Mononuclear cell (primary cell): ENCODE measurements at regions not wholly inside any gene's neighbourhood (a gene's known extent, or its start where the extent isn't known, plus 50 kb on each side); places are given as distances from the start of the nearest gene placed in this dataset.
"Not testable (repeated sequence)": the region's sequence is repeated elsewhere in the genome, so short reads cannot be mapped to it uniquely, and the experiment has no call there.

Experiments
- H3K27me3 ChIP-seq: 2 replicates; pipeline ENCODE4 v1.6.0; 2011; ENCODE audit warnings: low read length, control low read depth; ENCODE audit not compliant: insufficient read depth
- H3K4me1 ChIP-seq: 2 replicates; pipeline ENCODE4 v1.5.1; 2011; ENCODE audit warnings: mild to moderate bottlenecking, low read length, control low read depth; ENCODE audit not compliant: insufficient read depth
- H3K4me3 ChIP-seq: 2 replicates; pipeline ENCODE4 v1.5.1; 2011; ENCODE audit warnings: mild to moderate bottlenecking, low read length, moderate library complexity
- H3K9me3 ChIP-seq: 2 replicates; pipeline ENCODE4 v1.5.1; 2011; ENCODE audit warnings: low read depth, mild to moderate bottlenecking, control low read depth, low read length

- H3K27me3 ChIP-seq: no peaks in the 10 kb centered on the region
- H3K4me3 ChIP-seq: no peak overlapping the region
- no peaks in the 10 kb centered on the region for H3K9me3 ChIP-seq
- no peaks in the 10 kb centered on the region for H3K4me1 ChIP-seq
Measured at GRCh38 chr16:86074651-86075487, 175.9 kb downstream of the IRF8 start.

DNA sequence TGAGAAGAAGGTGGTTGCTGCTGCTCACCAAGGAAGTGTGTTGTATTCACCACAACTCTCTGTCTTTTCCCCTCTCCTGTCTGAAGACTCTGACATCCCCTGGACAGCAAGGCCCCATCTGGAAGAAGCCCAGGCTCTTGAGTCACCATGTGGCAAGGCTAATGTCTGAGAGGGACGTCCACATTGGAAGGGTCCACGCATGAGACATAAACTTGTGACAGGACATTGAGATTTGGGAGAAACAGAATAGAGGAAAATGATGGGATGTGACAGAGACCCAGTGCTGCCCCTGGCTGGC, 176.5 kb downstream of the IRF8 start:
- no peaks in the 10 kb centered on the region for H3K4me1 ChIP-seq
- no peaks in the 10 kb centered on the region for H3K9me3 ChIP-seq
- no peak overlapping the region for H3K4me3 ChIP-seq
- H3K27me3 ChIP-seq: no peaks in the 10 kb centered on the region

GRCh38 chr16:86075839-86076440, 177.0 kb downstream of the IRF8 start:
- Histone ChIP-seq H3K4me1 (no peaks in the 10 kb centered on the region), H3K27me3 (no peaks in the 10 kb centered on the region), H3K4me3 (no peak overlapping the region), H3K9me3 (no peaks in the 10 kb centered on the region)

- H3K4me1 ChIP-seq: no peaks in the 10 kb centered on the region
- H3K4me3 ChIP-seq: no peak overlapping the region
- no peaks in the 10 kb centered on the region for H3K9me3 ChIP-seq
- H3K27me3 ChIP-seq: no peaks in the 10 kb centered on the region
Measured at GRCh38 chr16:86076606-86077005, 177.6 kb downstream of the IRF8 start.

GRCh38 chr16:86077243-86077940, 178.4 kb downstream of the IRF8 start:
- no peaks in the 10 kb centered on the region for H3K4me1 ChIP-seq
- no peaks in the 10 kb centered on the region for H3K9me3 ChIP-seq
- H3K4me3 ChIP-seq: no peak overlapping the region
- no peaks in the 10 kb centered on the region for H3K27me3 ChIP-seq

GRCh38 chr16:86078121-86078600, 179.2 kb downstream of the IRF8 start:
- H3K4me1 ChIP-seq: no peaks in the 10 kb centered on the region
- H3K4me3 ChIP-seq: no peak overlapping the region
- no peaks in the 10 kb centered on the region for H3K27me3 ChIP-seq
- H3K9me3 ChIP-seq: no peaks in the 10 kb centered on the region

DNA sequence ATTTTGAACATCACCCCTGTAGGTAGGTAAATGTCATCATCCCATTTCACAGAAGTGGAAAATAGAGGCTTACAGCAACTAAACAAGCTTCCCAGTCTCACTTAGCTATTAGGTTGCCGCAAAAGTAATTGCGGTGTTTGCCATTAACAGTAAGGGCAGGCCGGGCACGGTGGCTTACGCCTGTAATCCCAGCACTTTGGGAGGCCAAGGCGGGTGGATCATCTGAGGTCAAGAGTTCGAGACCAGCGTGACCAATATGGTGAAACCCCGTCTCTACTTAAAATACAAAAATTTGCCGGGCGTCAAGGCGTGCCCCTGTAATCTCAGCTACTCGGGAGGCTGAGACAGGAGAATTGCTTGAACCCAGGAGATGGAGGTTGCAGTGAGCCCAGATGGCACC, 179.7 kb downstream of the IRF8 start:
- not testable (repeated sequence) for H3K4me1 ChIP-seq, H3K27me3 ChIP-seq, H3K9me3 ChIP-seq, H3K4me3 ChIP-seq

DNA sequence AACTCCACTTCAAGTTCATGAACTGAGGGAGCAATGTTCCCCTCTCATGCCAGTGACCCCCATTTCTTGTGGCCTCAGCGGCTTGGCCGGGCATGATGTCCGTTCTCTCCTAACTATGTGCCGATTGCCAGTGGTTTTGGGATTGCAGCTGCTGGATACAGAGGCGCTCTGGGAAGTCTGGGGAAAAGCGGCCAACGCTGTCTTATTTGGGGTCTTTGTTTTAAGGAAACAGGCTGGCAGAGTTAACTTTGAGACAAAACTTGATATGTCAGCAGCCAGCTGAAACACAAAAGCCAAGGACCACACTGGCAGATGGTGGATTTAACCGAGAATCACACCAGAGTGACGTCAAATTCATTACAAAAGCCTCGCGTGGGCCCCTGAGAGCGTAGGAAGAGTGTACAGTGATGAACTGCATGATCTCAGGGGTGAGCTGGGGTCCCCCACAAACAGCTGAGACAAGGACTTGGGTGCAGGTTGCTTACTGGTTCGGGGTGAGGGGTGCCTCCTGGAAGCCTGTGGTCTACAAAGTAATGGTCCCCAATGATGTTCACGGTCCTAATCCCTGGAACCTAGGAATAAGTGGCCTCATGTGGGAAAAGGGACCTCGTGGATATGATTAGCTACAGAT, 180.4 kb downstream of the IRF8 start:
- Histone ChIP-seq H3K4me3 (no peak overlapping the region), H3K4me1 (no peaks in the 10 kb centered on the region), H3K27me3 (no peaks in the 10 kb centered on the region), H3K9me3 (no peaks in the 10 kb centered on the region)

DNA sequence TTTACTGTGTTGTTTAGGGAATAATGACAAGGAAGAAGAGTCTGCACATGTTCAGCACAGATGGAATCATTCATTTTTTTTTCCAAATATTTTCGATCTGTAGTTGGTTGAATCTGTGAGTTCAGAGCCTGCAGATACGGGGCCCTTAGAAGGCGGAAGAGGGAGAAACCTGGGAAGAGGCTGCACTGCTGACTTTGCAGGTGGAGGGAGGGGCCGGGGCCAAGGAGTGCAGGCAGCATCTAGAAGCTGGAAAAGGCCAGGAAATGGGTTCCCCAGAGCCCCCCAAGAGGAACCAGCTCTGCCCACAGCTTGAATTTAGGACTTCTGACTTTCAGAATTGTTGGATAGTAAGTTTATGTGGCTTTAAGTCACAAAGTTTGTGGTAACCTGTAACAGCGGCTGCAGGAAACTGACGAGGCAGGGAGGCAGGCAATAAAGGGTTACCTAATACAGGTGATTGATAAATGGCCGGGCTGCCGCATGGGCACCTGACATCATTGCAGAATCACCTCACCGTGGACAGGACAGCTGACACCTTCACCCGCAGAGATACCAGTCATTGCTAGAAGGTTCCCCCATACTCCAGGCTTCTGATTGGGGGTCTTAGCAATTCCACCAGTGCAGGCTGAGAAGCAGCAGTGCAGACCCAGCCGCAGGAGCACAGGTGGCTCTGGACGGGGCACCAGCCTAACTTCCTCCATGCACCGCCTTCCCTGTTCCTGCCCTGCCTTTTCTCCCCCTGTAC, 181.3 kb downstream of the IRF8 start:
- Histone ChIP-seq H3K4me3 (no peak overlapping the region), H3K9me3 (no peaks in the 10 kb centered on the region), H3K4me1 (no peaks in the 10 kb centered on the region), H3K27me3 (no peaks in the 10 kb centered on the region)

DNA sequence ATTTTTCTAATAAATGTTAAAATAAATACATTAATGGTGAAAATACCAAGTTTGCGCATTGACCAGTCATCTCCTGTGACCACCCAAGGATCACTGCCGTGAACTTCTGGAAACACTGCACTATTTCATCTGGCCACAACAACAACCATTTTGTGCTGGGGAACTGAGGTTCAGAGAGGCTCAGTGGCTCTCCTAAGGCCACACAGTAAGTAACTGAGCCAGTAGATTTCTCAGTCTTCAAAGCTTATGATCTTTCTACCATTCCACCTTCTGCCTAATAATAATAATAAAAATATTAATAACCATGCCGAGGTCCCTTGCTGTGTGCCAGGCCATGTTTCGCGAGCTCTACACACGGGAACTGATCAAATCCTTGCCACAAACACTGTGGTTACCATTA, 182.0 kb downstream of the IRF8 start:
- Histone ChIP-seq H3K27me3 (no peaks in the 10 kb centered on the region), H3K9me3 (no peaks in the 10 kb centered on the region), H3K4me1 (no peaks in the 10 kb centered on the region), H3K4me3 (no peak overlapping the region)

DNA sequence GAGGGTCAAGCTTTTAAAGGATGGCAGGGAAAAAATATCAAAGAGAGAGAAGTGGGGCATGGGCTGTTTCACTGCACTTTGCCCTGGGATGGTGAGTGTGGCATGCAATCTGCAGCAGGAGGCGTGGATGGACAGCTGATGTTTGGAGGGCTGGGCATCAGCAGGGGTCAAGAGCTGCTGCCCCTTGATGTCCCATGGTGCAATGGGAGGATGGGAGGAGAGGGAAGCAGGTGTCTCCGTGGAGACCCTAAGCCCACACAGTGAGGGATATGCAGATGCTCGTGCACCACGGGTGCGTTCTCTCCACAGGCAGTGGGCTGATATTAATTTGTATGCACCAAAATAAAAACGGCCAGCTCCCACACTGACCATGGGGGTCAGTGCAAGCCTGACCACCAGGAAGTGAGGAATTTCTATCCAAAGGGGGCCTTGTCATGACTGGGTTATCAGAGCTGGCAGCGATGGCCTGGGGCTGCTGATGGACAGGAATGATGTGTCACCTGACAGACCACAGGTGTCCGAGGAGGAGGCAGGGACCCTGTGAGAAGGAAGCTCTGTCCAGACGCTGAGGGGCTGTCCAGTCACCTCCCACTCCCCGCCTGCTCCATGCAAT, 183.6 kb downstream of the IRF8 start:
- Histone ChIP-seq H3K27me3 (no peaks in the 10 kb centered on the region), H3K9me3 (no peaks in the 10 kb centered on the region), H3K4me3 (no peak overlapping the region), H3K4me1 (no peaks in the 10 kb centered on the region)

- Histone ChIP-seq H3K4me3 (no peak overlapping the region), H3K27me3 (no peaks in the 10 kb centered on the region), H3K4me1 (no peaks in the 10 kb centered on the region), H3K9me3 (no peaks in the 10 kb centered on the region)
Measured at GRCh38 chr16:86083382-86084002, 184.5 kb downstream of the IRF8 start.

DNA sequence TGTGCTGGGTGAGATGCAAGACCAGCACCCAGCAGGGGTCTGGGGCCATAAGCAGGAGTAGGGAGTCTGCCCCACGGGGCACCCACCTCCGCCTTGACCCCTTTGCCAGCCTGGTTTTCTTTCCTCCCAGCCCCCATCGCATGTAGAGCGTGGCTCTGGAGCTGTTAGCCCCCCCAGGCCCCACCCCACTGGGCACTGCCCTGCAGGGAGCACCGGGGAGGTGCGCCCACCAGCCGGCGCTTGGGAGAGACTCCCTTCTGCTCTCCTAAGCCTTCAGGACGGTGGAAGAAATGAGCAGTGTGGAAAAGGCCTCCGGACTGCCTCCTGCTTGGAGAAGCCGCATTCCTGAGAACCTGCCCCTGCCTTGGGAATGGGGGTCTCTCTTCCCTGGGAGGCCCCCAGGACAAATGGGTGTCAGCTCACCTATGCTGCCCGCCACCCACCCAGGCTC, 186.2 kb downstream of the IRF8 start:
- H3K4me1 ChIP-seq: no peaks in the 10 kb centered on the region
- H3K4me3 ChIP-seq: no peak overlapping the region
- no peaks in the 10 kb centered on the region for H3K27me3 ChIP-seq
- no peaks in the 10 kb centered on the region for H3K9me3 ChIP-seq

- Histone ChIP-seq H3K4me1 (no peaks in the 10 kb centered on the region), H3K27me3 (no peaks in the 10 kb centered on the region), H3K9me3 (no peaks in the 10 kb centered on the region), H3K4me3 (no peak overlapping the region)
Measured at GRCh38 chr16:86085795-86086194, 186.8 kb downstream of the IRF8 start.
